Osteoblast (primary cell): ENCODE measurements at regions not wholly inside any gene's neighbourhood (a gene's known extent, or its start where the extent isn't known, plus 50 kb on each side); places are given as distances from the start of the nearest gene placed in this dataset.

ENCODE experiments used
- DNase-seq: peaks from one replicate; pipeline ENCODE4 v3.0.0; 2011; ENCODE audit warnings: low spot score, mixed read lengths; ENCODE audit not compliant: insufficient read length; ENCODE audit errors: missing footprints
- H2AFZ ChIP-seq: 2 replicates; pipeline ENCODE4 v1.6.0; 2011; ENCODE audit warnings: mild to moderate bottlenecking, low read length
- H3K27ac ChIP-seq: 2 replicates; pipeline ENCODE4 v1.5.1; 2011; ENCODE audit warnings: mild to moderate bottlenecking, low read depth, low read length, moderate library complexity
- H3K27me3 ChIP-seq: 2 replicates; pipeline ENCODE4 v1.6.0; 2012; ENCODE audit warnings: mild to moderate bottlenecking, control low read depth, inconsistent platforms, low read length, moderate library complexity; ENCODE audit not compliant: insufficient read depth
- H3K36me3 ChIP-seq: 2 replicates; pipeline ENCODE4 v1.5.1; 2011; ENCODE audit warnings: mild to moderate bottlenecking, low read length, control low read depth, moderate library complexity; ENCODE audit not compliant: insufficient read depth
- H3K4me1 ChIP-seq: 2 replicates; pipeline ENCODE4 v1.5.1; 2011; ENCODE audit warnings: mild to moderate bottlenecking, low read length, control low read depth, moderate library complexity; ENCODE audit not compliant: insufficient read depth
- H3K4me2 ChIP-seq: 2 replicates; pipeline ENCODE4 v1.6.0; 2011; ENCODE audit warnings: mild to moderate bottlenecking, low read length; ENCODE audit not compliant: insufficient read depth
- H3K4me3 ChIP-seq: fragments of 200-600 bp; sonication (generic); 3 replicates; pipeline ENCODE4 v1.5.1; 2012; ENCODE audit warnings: mild to moderate bottlenecking, low read length, inconsistent platforms; ENCODE audit not compliant: insufficient read depth
- H3K79me2 ChIP-seq: 2 replicates; pipeline ENCODE4 v1.6.0; 2012; ENCODE audit warnings: mild to moderate bottlenecking, low read length, control low read depth, inconsistent platforms; ENCODE audit not compliant: insufficient read depth
- H3K9me3 ChIP-seq: 2 replicates; pipeline ENCODE4 v1.5.1; 2011; ENCODE audit warnings: low read depth, low read length, control low read depth
- H4K20me1 ChIP-seq: 2 replicates; pipeline ENCODE4 v1.6.0; 2012; ENCODE audit warnings: mild to moderate bottlenecking, low read length, control low read depth; ENCODE audit not compliant: insufficient read depth
- TF ChIP-seq, protein P1 (sequence below): IDR thresholded peaks from 2 replicates; pipeline ENCODE4 v1.5.1; 2011; ENCODE audit warnings: mild to moderate bottlenecking, low read depth, low read length, moderate library complexity; ENCODE audit errors: extremely low read depth

DNA sequence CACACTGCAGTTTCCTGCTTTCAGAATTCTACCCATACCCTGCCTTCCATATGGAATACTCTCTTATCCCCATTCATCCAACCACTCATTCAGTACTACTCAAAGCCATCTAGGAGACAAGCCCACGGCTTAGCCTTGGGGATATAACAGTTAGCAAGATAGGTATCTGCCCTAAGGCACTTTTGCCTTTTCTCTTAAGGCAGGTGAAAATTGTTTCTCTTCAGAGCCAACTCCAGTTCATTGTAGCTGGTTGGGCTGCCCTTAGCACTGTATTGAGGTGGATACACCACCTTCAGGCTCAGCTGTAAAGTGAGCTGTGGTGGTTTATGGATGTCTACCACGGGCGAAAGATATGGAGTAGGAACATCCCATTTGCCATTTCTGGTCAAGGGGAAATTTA is 729.7 kb upstream of the TBX3 start:
- Histone ChIP-seq H3K79me2 (no peaks in the 10 kb centered on the region), H3K4me3 (no peak overlapping the region), H3K27ac (no peak overlapping the region), H3K4me2 (no peak overlapping the region), H3K27me3 (no peaks in the 10 kb centered on the region), H3K36me3 (no peaks in the 10 kb centered on the region), H3K4me1 (no peaks in the 10 kb centered on the region), H3K9me3 (no peaks in the 10 kb centered on the region), H2AFZ (no peak overlapping the region), H4K20me1 (no peaks in the 10 kb centered on the region)
- TF ChIP-seq, protein P1, sequence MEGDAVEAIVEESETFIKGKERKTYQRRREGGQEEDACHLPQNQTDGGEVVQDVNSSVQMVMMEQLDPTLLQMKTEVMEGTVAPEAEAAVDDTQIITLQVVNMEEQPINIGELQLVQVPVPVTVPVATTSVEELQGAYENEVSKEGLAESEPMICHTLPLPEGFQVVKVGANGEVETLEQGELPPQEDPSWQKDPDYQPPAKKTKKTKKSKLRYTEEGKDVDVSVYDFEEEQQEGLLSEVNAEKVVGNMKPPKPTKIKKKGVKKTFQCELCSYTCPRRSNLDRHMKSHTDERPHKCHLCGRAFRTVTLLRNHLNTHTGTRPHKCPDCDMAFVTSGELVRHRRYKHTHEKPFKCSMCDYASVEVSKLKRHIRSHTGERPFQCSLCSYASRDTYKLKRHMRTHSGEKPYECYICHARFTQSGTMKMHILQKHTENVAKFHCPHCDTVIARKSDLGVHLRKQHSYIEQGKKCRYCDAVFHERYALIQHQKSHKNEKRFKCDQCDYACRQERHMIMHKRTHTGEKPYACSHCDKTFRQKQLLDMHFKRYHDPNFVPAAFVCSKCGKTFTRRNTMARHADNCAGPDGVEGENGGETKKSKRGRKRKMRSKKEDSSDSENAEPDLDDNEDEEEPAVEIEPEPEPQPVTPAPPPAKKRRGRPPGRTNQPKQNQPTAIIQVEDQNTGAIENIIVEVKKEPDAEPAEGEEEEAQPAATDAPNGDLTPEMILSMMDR, result no peak
- DNase-seq, result no peak

DNA sequence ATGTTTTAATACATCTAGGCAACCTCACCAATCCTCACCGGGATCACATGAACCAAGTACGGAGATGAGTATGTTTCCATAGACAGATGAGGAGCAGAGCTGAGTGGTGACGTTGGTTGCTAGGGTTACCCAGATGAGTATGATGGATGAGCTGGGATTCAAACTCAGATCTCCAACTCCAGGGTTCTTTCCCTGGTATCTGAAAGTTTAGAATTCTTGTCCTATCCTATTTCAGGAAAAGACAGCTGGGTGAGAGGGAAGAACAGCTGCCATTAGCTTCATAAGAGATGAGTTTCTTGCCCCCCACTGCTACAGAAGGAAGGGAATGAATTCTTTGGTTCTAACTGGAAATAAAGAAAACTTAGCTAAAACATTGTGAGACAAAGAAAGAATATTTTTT is 728.9 kb upstream of the TBX3 start:
- no peak overlapping the region for H3K4me2 ChIP-seq
- no peak for DNase-seq

GRCh38 chr12:115411121-115411520 is 727.1 kb upstream of the TBX3 start:
- Histone ChIP-seq H3K4me3 (no peak overlapping the region), H3K36me3 (no peaks in the 10 kb centered on the region), H3K27me3 (no peaks in the 10 kb centered on the region), H2AFZ (no peak overlapping the region), H3K27ac (no peak overlapping the region), H3K9me3 (no peaks in the 10 kb centered on the region), H3K4me1 (no peaks in the 10 kb centered on the region), H3K4me2 (no peak overlapping the region), H4K20me1 (no peaks in the 10 kb centered on the region), H3K79me2 (no peaks in the 10 kb centered on the region)
- TF ChIP-seq, protein P1, result no peak
- DNase-seq, result no peak

More for the DNA sequence above, 728.9 kb upstream of the TBX3 start:
- no peaks in the 10 kb centered on the region for H3K9me3 ChIP-seq
- no peak overlapping the region for H3K4me3 ChIP-seq
- H4K20me1 ChIP-seq, result no peaks in the 10 kb centered on the region
- H3K79me2 ChIP-seq, result no peaks in the 10 kb centered on the region
- H3K36me3 ChIP-seq, result no peaks in the 10 kb centered on the region
- H3K27ac ChIP-seq, result no peak overlapping the region
- no peaks in the 10 kb centered on the region for H3K4me1 ChIP-seq
- no peak overlapping the region for H2AFZ ChIP-seq
- TF ChIP-seq, protein P1, result no peak
- no peaks in the 10 kb centered on the region for H3K27me3 ChIP-seq

GRCh38 chr12:115408642-115409041 is 724.7 kb upstream of the TBX3 start:
- DNase-seq, result no peak
- Histone ChIP-seq H3K9me3 (no peaks in the 10 kb centered on the region), H3K4me2 (no peak overlapping the region), H4K20me1 (no peaks in the 10 kb centered on the region), H3K79me2 (no peaks in the 10 kb centered on the region), H3K27ac (no peak overlapping the region), H3K27me3 (no peaks in the 10 kb centered on the region), H3K36me3 (no peaks in the 10 kb centered on the region), H3K4me1 (peaks cover 11% of the 10 kb centered on the region), H2AFZ (no peak overlapping the region), H3K4me3 (no peak overlapping the region)
- TF ChIP-seq, protein P1, result no peak
